ENCODE measurements at regions not wholly inside any gene's neighbourhood (a gene's known extent, or its start where the extent isn't known, plus 50 kb on each side); places are given as distances from the start of the nearest gene placed in this dataset.

GRCh38 chr16:5235119-5235518 lies 137.5 kb upstream of the EEF2KMT start:
- H3K4me1 ChIP-seq, result peaks cover 0 to 4% (median 4%) of the 10 kb centered on the region in 6 donors
- intact Hi-C loops (cut with DNase I; ENCODE audit: low total_unique reads), result loop anchor here (10.0 kb wide), 2 partner anchors 260 to 1410 kb away; no protein-coding TSS in a partner anchor
- H3K9me3 ChIP-seq, result peaks cover 0 to 10% (median 0%) of the 10 kb centered on the region in 8 donors
- H3K27ac ChIP-seq, result no peak overlapping the region
- TF ChIP-seq, protein P1, sequence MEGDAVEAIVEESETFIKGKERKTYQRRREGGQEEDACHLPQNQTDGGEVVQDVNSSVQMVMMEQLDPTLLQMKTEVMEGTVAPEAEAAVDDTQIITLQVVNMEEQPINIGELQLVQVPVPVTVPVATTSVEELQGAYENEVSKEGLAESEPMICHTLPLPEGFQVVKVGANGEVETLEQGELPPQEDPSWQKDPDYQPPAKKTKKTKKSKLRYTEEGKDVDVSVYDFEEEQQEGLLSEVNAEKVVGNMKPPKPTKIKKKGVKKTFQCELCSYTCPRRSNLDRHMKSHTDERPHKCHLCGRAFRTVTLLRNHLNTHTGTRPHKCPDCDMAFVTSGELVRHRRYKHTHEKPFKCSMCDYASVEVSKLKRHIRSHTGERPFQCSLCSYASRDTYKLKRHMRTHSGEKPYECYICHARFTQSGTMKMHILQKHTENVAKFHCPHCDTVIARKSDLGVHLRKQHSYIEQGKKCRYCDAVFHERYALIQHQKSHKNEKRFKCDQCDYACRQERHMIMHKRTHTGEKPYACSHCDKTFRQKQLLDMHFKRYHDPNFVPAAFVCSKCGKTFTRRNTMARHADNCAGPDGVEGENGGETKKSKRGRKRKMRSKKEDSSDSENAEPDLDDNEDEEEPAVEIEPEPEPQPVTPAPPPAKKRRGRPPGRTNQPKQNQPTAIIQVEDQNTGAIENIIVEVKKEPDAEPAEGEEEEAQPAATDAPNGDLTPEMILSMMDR (IDR thresholded peaks at IDR 0.05 in 8 of 11, conservative IDR thresholded peaks at IDR 0.05 in 3 of 11), result no peak
- TF ChIP-seq POLR2AphosphoS5 (IDR thresholded peaks at IDR 0.05) (no peak), POLR2A (IDR thresholded peaks at IDR 0.05) (no peak)
- no peak for DNase-seq
- 74 to 88% (median 81%) methylated on average over 8 of the region's 8 CpGs for WGBS, 5 donors
- H3K4me3 ChIP-seq, result no peak overlapping the region
- H3K27me3 ChIP-seq (replicated peaks in 1 of 7), result peaks cover 0 to 56% (median 4%) of the 10 kb centered on the region in 7 donors
- no peaks in the 10 kb centered on the region for H3K36me3 ChIP-seq

- WGBS, 5 donors, result 68 to 80% (median 77%) methylated on average over 16 to 21 of the region's 21 CpGs
- Histone ChIP-seq H3K36me3 (no peaks in the 10 kb centered on the region), H3K9me3 (peaks cover 0 to 10% (median 0%) of the 10 kb centered on the region in 8 donors), H3K4me3 (no peak overlapping the region), H3K4me1 (no peaks in the 10 kb centered on the region), H3K27ac (no peak overlapping the region), H3K27me3 (replicated peaks in 1 of 7) (peaks cover 0 to 51% (median 0%) of the 10 kb centered on the region in 7 donors)
- no peak for DNase-seq
- intact Hi-C loops (cut with DNase I; ENCODE audit: low total_unique reads), result loop anchor here (10.0 kb wide), 2 partner anchors 260 to 1410 kb away; no protein-coding TSS in a partner anchor
- TF ChIP-seq, protein P1 (IDR thresholded peaks at IDR 0.05 in 8 of 11, conservative IDR thresholded peaks at IDR 0.05 in 3 of 11), result no peak
- no peak for TF ChIP-seq POLR2AphosphoS5 (IDR thresholded peaks at IDR 0.05)
- no peak for TF ChIP-seq POLR2A (IDR thresholded peaks at IDR 0.05)
Observed at GRCh38 chr16:5234295-5235050, 136.9 kb upstream of the EEF2KMT start.

DNA sequence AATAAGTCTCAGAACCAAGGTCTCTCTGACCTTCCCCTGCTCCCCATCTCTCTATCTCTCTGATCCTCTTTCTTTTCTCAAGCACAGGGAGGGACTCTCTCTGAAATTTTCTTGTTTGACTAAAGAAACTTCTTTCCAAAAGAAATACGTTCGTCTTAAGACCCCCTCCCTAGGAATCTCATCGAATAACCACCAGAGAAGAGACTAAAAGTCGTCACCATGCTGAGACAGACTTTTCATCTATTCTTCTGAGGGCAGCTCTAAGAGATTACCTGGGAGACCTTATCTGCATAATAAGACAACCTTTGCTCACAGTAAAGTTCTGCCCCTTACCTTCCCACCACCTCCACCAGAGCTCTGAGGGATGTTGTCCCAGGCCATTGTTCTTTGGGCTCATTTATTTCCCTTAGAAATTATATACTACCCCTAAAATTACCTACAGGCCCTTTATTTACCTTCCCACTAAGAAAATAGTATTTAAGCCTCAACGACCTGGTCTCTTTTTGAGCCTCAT lies 133.7 kb upstream of the EEF2KMT start:
- H3K27ac ChIP-seq, result no peak overlapping the region
- DNase-seq, result no peak
- peaks cover 0 to 47% (median 0%) of the 10 kb centered on the region in 7 donors for H3K27me3 ChIP-seq (replicated peaks in 1 of 7)
- no peak for TF ChIP-seq POLR2A (IDR thresholded peaks at IDR 0.05)
- TF ChIP-seq, protein P1 (IDR thresholded peaks at IDR 0.05 in 8 of 11, conservative IDR thresholded peaks at IDR 0.05 in 3 of 11), result no peak
- TF ChIP-seq POLR2AphosphoS5 (IDR thresholded peaks at IDR 0.05), result no peak
- H3K4me1 ChIP-seq, result no peaks in the 10 kb centered on the region
- H3K9me3 ChIP-seq, result peaks cover 0 to 10% (median 0%) of the 10 kb centered on the region in 8 donors
- intact Hi-C loops (cut with DNase I; ENCODE audit: low total_unique reads), result loop anchor here (10.0 kb wide), 2 partner anchors 263 to 1413 kb away; no protein-coding TSS in a partner anchor
- no peaks in the 10 kb centered on the region for H3K36me3 ChIP-seq
- H3K4me3 ChIP-seq, result no peak overlapping the region
- WGBS, 5 donors, result 68 to 79% (median 74%) methylated on average over 5 of the region's 5 CpGs

DNA sequence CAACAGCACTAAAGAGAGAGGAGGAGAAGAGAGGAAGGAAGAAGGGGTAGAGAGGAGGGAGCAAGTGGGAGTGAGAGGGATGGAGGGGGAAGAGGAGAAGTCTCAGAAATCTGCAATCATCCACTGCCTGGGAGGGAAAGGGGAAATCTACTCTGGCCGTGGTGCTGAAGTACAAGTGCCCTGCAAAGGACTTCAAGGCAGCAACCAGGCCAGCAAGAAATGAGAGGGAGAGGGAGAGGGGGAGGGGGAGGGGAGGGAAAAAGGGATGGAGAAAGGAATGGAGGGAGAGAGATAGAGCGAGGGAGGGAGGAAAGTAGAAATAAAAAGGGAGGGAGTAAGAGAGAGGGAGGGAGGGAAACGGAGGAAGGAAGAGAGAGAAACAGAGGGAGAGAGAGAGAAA lies 130.8 kb upstream of the EEF2KMT start:
- WGBS, 5 donors, result 12 to 21% (median 17%) methylated on average over 3 of the region's 3 CpGs
- TF ChIP-seq POLR2AphosphoS5 (IDR thresholded peaks at IDR 0.05) (no peak), POLR2A (IDR thresholded peaks at IDR 0.05) (no peak)
- TF ChIP-seq, protein P1 (IDR thresholded peaks at IDR 0.05 in 8 of 11, conservative IDR thresholded peaks at IDR 0.05 in 3 of 11), result no peak
- intact Hi-C loops (cut with DNase I; ENCODE audit: low total_unique reads), result no loop called here
- H3K9me3 ChIP-seq, result peaks cover 0 to 10% (median 0%) of the 10 kb centered on the region in 8 donors
- H3K4me3 ChIP-seq, result no peak overlapping the region
- H3K27ac ChIP-seq, result no peak overlapping the region
- H3K4me1 ChIP-seq, result no peaks in the 10 kb centered on the region
- DNase-seq, result no peak
- no peaks in the 10 kb centered on the region for H3K36me3 ChIP-seq
- H3K27me3 ChIP-seq (replicated peaks in 1 of 7), result peaks cover 0 to 62% (median 3%) of the 10 kb centered on the region in 7 donors
